HepG2 (cell line): ENCODE measurements at regions not wholly inside any gene's neighbourhood (a gene's known extent, or its start where the extent isn't known, plus 50 kb on each side); places are given as distances from the start of the nearest gene placed in this dataset.

Experiments used
- CBFB ChIP-seq: sonication (generic); formaldehyde crosslinking; IDR thresholded peaks from 2 replicates; pipeline ENCODE4 v1.4.0; 2020; ENCODE audit warnings: missing genetic modification reagents
- CC2D1A ChIP-seq: sonication (generic); formaldehyde crosslinking; IDR thresholded peaks from 2 replicates; pipeline ENCODE4 v1.8.1; 2023; ENCODE audit warnings: mild to moderate bottlenecking, missing genetic modification reagents
- NCOA2 ChIP-seq: sonication (generic); formaldehyde crosslinking; IDR thresholded peaks from 2 replicates; pipeline ENCODE4 v1.8.0; 2022; ENCODE audit warnings: inconsistent platforms
- NFATC3 ChIP-seq: sonication (generic); formaldehyde crosslinking; IDR thresholded peaks from 2 replicates; pipeline ENCODE4 v1.5.1; 2020; ENCODE audit warnings: mild to moderate bottlenecking, missing genetic modification reagents
- ZBTB25 ChIP-seq: IDR thresholded peaks from 2 replicates; pipeline ENCODE4 v1.6.1; 2018; ENCODE audit warnings: missing genetic modification reagents
- ZBTB42 ChIP-seq: sonication (generic); formaldehyde crosslinking; IDR thresholded peaks from 2 replicates; pipeline ENCODE4 v1.5.0; 2020; ENCODE audit warnings: mild to moderate bottlenecking, missing genetic modification reagents
- ZMAT3 ChIP-seq: sonication (generic); formaldehyde crosslinking; conservative IDR thresholded peaks from 2 replicates; pipeline ENCODE4 v1.7.0; 2021; ENCODE audit warnings: missing genetic modification reagents
- ZNF225 ChIP-seq: sonication (generic); formaldehyde crosslinking; IDR thresholded peaks from 2 replicates; pipeline ENCODE4 v1.4.0; 2020; ENCODE audit warnings: mild to moderate bottlenecking, missing genetic modification reagents
- ZNF484 ChIP-seq: sonication (generic); formaldehyde crosslinking; IDR thresholded peaks from 2 replicates; pipeline ENCODE4 v1.5.1; 2020; ENCODE audit warnings: mild to moderate bottlenecking, low read depth, missing genetic modification reagents, borderline replicate concordance
- ZNF513 ChIP-seq: sonication (generic); formaldehyde crosslinking; conservative IDR thresholded peaks from 2 replicates; pipeline ENCODE4 v1.5.0; 2020; ENCODE audit warnings: missing genetic modification reagents
- ZNF543 ChIP-seq: sonication (generic); formaldehyde crosslinking; IDR thresholded peaks from 2 replicates; pipeline ENCODE4 v1.4.0; 2020; ENCODE audit warnings: mild to moderate bottlenecking, missing genetic modification reagents
- ZSCAN12 ChIP-seq: sonication (generic); formaldehyde crosslinking; IDR thresholded peaks from 2 replicates; pipeline ENCODE4 v1.9.0; 2021; ENCODE audit warnings: mild to moderate bottlenecking, missing genetic modification reagents
- TF ChIP-seq, protein P1 (sequence below): sonication (generic); formaldehyde crosslinking; IDR thresholded peaks from 2 replicates; pipeline ENCODE4 v1.5.1; 2020; ENCODE audit warnings: missing genetic modification reagents, mild to moderate bottlenecking, borderline replicate concordance

GRCh38 chr6:22017272-22017671 lies 279.6 kb downstream of the PRL start (continued):
- no peak for TF ChIP-seq CC2D1A (CRISPR knock-in tag)
- TF ChIP-seq ZSCAN12 (CRISPR knock-in tag) = no peak
- no peak for TF ChIP-seq ZNF543
- no peak for TF ChIP-seq ZBTB25
- TF ChIP-seq NCOA2 (CRISPR knock-in tag) = no peak
- TF ChIP-seq ZNF225 (CRISPR knock-in tag) = no peak
- no peak for TF ChIP-seq ZMAT3 (CRISPR knock-in tag)
- no peak for TF ChIP-seq ZNF484
- no peak for TF ChIP-seq ZBTB42 (CRISPR knock-in tag)
- TF ChIP-seq, protein P1, sequence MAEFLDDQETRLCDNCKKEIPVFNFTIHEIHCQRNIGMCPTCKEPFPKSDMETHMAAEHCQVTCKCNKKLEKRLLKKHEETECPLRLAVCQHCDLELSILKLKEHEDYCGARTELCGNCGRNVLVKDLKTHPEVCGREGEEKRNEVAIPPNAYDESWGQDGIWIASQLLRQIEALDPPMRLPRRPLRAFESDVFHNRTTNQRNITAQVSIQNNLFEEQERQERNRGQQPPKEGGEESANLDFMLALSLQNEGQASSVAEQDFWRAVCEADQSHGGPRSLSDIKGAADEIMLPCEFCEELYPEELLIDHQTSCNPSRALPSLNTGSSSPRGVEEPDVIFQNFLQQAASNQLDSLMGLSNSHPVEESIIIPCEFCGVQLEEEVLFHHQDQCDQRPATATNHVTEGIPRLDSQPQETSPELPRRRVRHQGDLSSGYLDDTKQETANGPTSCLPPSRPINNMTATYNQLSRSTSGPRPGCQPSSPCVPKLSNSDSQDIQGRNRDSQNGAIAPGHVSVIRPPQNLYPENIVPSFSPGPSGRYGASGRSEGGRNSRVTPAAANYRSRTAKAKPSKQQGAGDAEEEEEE (CRISPR knock-in tag) = no peak
- no peak for TF ChIP-seq CBFB (CRISPR knock-in tag)
- TF ChIP-seq NFATC3 (CRISPR knock-in tag) = no peak
- TF ChIP-seq ZNF513 (CRISPR knock-in tag) = no peak
